HCT116 (cell line): ENCODE measurements at regions not wholly inside any gene's neighbourhood (a gene's known extent, or its start where the extent isn't known, plus 50 kb on each side); places are given as distances from the start of the nearest gene placed in this dataset.

Experiments
- ATAC-seq: fragments of 200-7000 bp; cut with Tn5 transposase; 2 replicates; pipeline ENCODE4 v1.9.1; 2020; ENCODE audit warnings: mild to moderate bottlenecking, moderate library complexity
- BruUV-seq: library from RNA; stranded (reverse); fragments of 400-500 nt; replicated peaks from 2 replicates; lab custom pipeline; 2021; lab: Mats Ljungman, UMichigan
- CTCF ChIA-PET: fragments of 300-600 bp; sonication (Branson Sonifier 250); formaldehyde crosslinking; loops from one replicate; lab custom pipeline; 2021; ENCODE audit warnings: antibody characterized with exemption; lab: Charles Lee
- POLR2A ChIA-PET: fragments of 300-600, 350-600 bp; sonication (Branson Sonifier 250); formaldehyde crosslinking; loops from one replicate; lab custom pipeline; 2021; ENCODE audit warnings: antibody characterized with exemption; lab: Charles Lee
- RAD21 ChIA-PET, 2 experiments: fragments of 300-600 bp; sonication (Branson Sonifier 250); formaldehyde crosslinking; loops; one replicate each; lab custom pipeline; 2023; ENCODE audit warnings: low total read pairs in 2 of 2; ENCODE audit not compliant: uncharacterized antibody in 2 of 2, unreplicated experiment in 2 of 2, low non-redundant PET in 1 of 2; lab: Charles Lee
- DNase-seq: peaks from one replicate; pipeline ENCODE4 v3.0.0-alpha.2; 2010; ENCODE audit warnings: low read depth, low spot score
- H2AFZ ChIP-seq: fragments of 200-600 bp; shearing (Covaris generic), sonication (generic); 2 replicates; pipeline ENCODE4 v1.6.1; 2017; ENCODE audit warnings: low read depth, mixed run types, mixed read lengths, antibody characterized with exemption, low read length; ENCODE audit not compliant: poor library complexity, severe bottlenecking
- H3K27ac ChIP-seq: 2 replicates; pipeline ENCODE4 v1.5.1; 2012; ENCODE audit warnings: low read depth, low read length
- H3K27me3 ChIP-seq: fragments of 200-600 bp; sonication (generic); 2 replicates; pipeline ENCODE4 v1.6.1; 2016; ENCODE audit warnings: mixed run types, low read length, mixed read lengths; ENCODE audit not compliant: insufficient read depth
- H3K36me3 ChIP-seq, 2 experiments: fragments of 200-500 bp in 1 of 2; fragments of 200-600 bp in 1 of 2; sonication (Bioruptor generic) in 1 of 2; sonication (generic) in 1 of 2; 2 replicates each; pipeline versions ENCODE4 v1.5.1 to v1.6.1; 2014 to 2016; ENCODE audit warnings: low read length in 2 of 2, inconsistent platforms in 1 of 2, mixed read lengths in 1 of 2, mixed run types in 1 of 2; ENCODE audit not compliant: insufficient read depth in 2 of 2, control insufficient read depth in 1 of 2
- H3K4me1 ChIP-seq, 2 experiments: fragments of 200-600 bp in 1 of 2; sonication (generic) in 1 of 2; 2 replicates each; pipeline versions ENCODE4 v1.5.1 to v1.6.1; 2012 to 2017; ENCODE audit warnings: low read length in 2 of 2, inconsistent platforms in 1 of 2, mild to moderate bottlenecking in 1 of 2, mixed read lengths in 1 of 2, mixed run types in 1 of 2, moderate library complexity in 1 of 2; ENCODE audit not compliant: insufficient read depth in 2 of 2, control insufficient read depth in 1 of 2
- H3K4me2 ChIP-seq: fragments of 200-600 bp; sonication (generic); 2 replicates; pipeline ENCODE4 v1.6.1; 2017; ENCODE audit warnings: mixed run types, low read length, mixed read lengths
- H3K4me3 ChIP-seq, 2 experiments: fragments of 200-600 bp in 1 of 2; sonication (generic) in 1 of 2; replicated peaks in 1 of 2; 2 replicates each; pipeline ENCODE4 v1.5.1; 2011 to 2016; ENCODE audit warnings: low read length in 2 of 2, control low read depth in 1 of 2, low read depth in 1 of 2, mild to moderate bottlenecking in 1 of 2, mixed read lengths in 1 of 2, mixed run types in 1 of 2
- H3K79me2 ChIP-seq: fragments of 200-600 bp; sonication (generic); 2 replicates; pipeline ENCODE4 v1.6.1; 2017; ENCODE audit warnings: mild to moderate bottlenecking, mixed run types, low read length, moderate library complexity, mixed read lengths; ENCODE audit not compliant: insufficient read depth
- H3K9ac ChIP-seq: fragments of 200-600 bp; sonication (generic); 2 replicates; pipeline ENCODE4 v1.6.1; 2016; ENCODE audit warnings: low read length, mixed read lengths
- H3K9me2 ChIP-seq: fragments of 200-600 bp; sonication (generic), shearing (Covaris generic); 2 replicates; pipeline ENCODE4 v1.6.1; 2017; ENCODE audit warnings: mixed run types, mild to moderate bottlenecking, moderate library complexity; ENCODE audit not compliant: insufficient read depth
- H3K9me3 ChIP-seq, 2 experiments: fragments of 200-500 bp in 1 of 2; fragments of 200-600 bp in 1 of 2; sonication (Bioruptor generic) in 1 of 2; sonication (generic) in 1 of 2; 2 replicates each; pipeline ENCODE4 v1.6.1; 2014 to 2017; ENCODE audit warnings: low read length in 2 of 2, mixed read lengths in 2 of 2, inconsistent platforms in 1 of 2, low read depth in 1 of 2, mild to moderate bottlenecking in 1 of 2, mixed run types in 1 of 2, moderate library complexity in 1 of 2; ENCODE audit not compliant: control insufficient read depth in 1 of 2, insufficient read depth in 1 of 2
- H4K20me1 ChIP-seq: fragments of 200-600 bp; sonication (generic), shearing (Covaris generic); 2 replicates; pipeline ENCODE4 v1.6.1; 2017; ENCODE audit warnings: mixed run types, mild to moderate bottlenecking, moderate library complexity; ENCODE audit not compliant: insufficient read depth
- CEBPB ChIP-seq: IDR thresholded peaks from 2 replicates; pipeline ENCODE4 v1.6.1; 2012; ENCODE audit warnings: low read depth
- EGR1 ChIP-seq: IDR thresholded peaks from 2 replicates; pipeline ENCODE4 v1.6.1; 2012; ENCODE audit warnings: low read depth
- REST ChIP-seq: IDR thresholded peaks from 2 replicates; pipeline ENCODE4 v1.6.1; 2012; ENCODE audit warnings: low read depth
- SIN3A ChIP-seq: IDR thresholded peaks from 2 replicates; pipeline ENCODE4 v1.6.1; 2012; ENCODE audit warnings: low read depth
- SP1 ChIP-seq: IDR thresholded peaks from 2 replicates; pipeline ENCODE4 v1.6.1; 2012; ENCODE audit warnings: low read depth
- TCF7L2 ChIP-seq: IDR thresholded peaks from 2 replicates; pipeline ENCODE4 v1.7.0; 2011; ENCODE audit warnings: borderline replicate concordance, inconsistent platforms; ENCODE audit not compliant: insufficient read depth, insufficient read length; ENCODE audit errors: extremely low read depth
- YY1 ChIP-seq: IDR thresholded peaks from 2 replicates; pipeline ENCODE4 v1.6.1; 2011; ENCODE audit warnings: low read length, low read depth, moderate library complexity, mild to moderate bottlenecking; ENCODE audit not compliant: insufficient replicate concordance; ENCODE audit errors: extremely low read depth
- ZNF274 ChIP-seq: fragments of 200-500 bp; sonication (Bioruptor generic); IDR thresholded peaks from 2 replicates; pipeline ENCODE4 v1.6.1; 2014; ENCODE audit warnings: mild to moderate bottlenecking, low read depth, low read length, inconsistent platforms
- intact Hi-C: fragments of 100-400 bp; cut with micrococcal nuclease; formaldehyde crosslinking; loops from 2 replicates; pipeline ENCODE4 v1.10.0; 2022
- TF ChIP-seq, protein P1 (sequence below): IDR thresholded peaks from 2 replicates; pipeline ENCODE4 v1.6.1; 2012
- TF ChIP-seq, protein P2 (sequence below), 3 experiments: fragments of 200-600 bp in 1 of 3; sonication (generic) in 1 of 3; IDR thresholded peaks in 2 of 3; conservative IDR thresholded peaks in 1 of 3; 2 replicates each; pipeline ENCODE4 v1.5.1; 2012 to 2017; ENCODE audit warnings: low read depth in 2 of 3, low read length in 2 of 3, antibody characterized with exemption in 1 of 3, borderline replicate concordance in 1 of 3, control low read depth in 1 of 3, mild to moderate bottlenecking in 1 of 3, mixed read lengths in 1 of 3, mixed run types in 1 of 3, moderate library complexity in 1 of 3; ENCODE audit not compliant: insufficient read depth in 1 of 3
- TF ChIP-seq, protein P3 (sequence below): IDR thresholded peaks from 2 replicates; pipeline ENCODE4 v1.6.1; 2012

DNA sequence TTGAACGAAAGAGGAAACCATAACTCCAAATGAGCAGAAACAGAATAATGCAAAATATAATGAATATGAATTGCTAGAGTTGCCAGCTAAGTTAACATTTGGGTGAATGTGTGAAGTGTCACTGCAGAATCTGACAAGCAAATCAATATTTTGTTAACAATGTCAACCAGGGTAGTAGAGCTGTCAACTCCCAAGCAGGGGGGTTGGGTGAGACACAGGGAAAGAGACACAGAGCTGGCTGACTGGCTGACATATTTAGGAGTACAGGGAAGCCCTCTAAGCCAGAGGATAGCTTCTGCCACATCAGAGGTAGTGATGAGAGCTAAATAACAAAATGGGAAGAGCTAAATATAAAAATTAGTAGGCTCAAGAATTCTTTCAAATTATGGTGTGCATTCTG, 393.1 kb upstream of the KCND2 start:
- H4K20me1 ChIP-seq = no peaks in the 10 kb centered on the region
- no peaks in the 10 kb centered on the region for H3K36me3 ChIP-seq
- H3K4me2 ChIP-seq = no peak overlapping the region
- H3K27ac ChIP-seq = no peak overlapping the region
- POLR2A ChIA-PET = no interaction called here
- TF ChIP-seq ZNF274 = no peak
- no peak for TF ChIP-seq YY1
- no peak for TF ChIP-seq SIN3A
- no peak for TF ChIP-seq TCF7L2
- no peak for TF ChIP-seq SP1
- TF ChIP-seq, protein P1, sequence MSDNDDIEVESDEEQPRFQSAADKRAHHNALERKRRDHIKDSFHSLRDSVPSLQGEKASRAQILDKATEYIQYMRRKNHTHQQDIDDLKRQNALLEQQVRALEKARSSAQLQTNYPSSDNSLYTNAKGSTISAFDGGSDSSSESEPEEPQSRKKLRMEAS = no peak
- no peak for TF ChIP-seq CEBPB
- TF ChIP-seq, protein P2, sequence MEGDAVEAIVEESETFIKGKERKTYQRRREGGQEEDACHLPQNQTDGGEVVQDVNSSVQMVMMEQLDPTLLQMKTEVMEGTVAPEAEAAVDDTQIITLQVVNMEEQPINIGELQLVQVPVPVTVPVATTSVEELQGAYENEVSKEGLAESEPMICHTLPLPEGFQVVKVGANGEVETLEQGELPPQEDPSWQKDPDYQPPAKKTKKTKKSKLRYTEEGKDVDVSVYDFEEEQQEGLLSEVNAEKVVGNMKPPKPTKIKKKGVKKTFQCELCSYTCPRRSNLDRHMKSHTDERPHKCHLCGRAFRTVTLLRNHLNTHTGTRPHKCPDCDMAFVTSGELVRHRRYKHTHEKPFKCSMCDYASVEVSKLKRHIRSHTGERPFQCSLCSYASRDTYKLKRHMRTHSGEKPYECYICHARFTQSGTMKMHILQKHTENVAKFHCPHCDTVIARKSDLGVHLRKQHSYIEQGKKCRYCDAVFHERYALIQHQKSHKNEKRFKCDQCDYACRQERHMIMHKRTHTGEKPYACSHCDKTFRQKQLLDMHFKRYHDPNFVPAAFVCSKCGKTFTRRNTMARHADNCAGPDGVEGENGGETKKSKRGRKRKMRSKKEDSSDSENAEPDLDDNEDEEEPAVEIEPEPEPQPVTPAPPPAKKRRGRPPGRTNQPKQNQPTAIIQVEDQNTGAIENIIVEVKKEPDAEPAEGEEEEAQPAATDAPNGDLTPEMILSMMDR (IDR thresholded peaks at IDR 0.05 in 2 of 3, conservative IDR thresholded peaks at IDR 0.05 in 1 of 3; ENCODE audit: borderline replicate concordance in 1 of 3, insufficient read depth in 1 of 3, low read depth in 2 of 3, low read length in 2 of 3) = no peak
- no peak for TF ChIP-seq EGR1
- TF ChIP-seq REST = no peak
- TF ChIP-seq, protein P3, sequence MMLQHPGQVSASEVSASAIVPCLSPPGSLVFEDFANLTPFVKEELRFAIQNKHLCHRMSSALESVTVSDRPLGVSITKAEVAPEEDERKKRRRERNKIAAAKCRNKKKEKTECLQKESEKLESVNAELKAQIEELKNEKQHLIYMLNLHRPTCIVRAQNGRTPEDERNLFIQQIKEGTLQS = no peak
- TF ChIP-seq, all 23 proteins: peak for 0
- no peaks in the 10 kb centered on the region for H3K79me2 ChIP-seq
- H3K27me3 ChIP-seq = no peaks in the 10 kb centered on the region
- H3K9me3 ChIP-seq = no peaks in the 10 kb centered on the region
- no TSS peak for BruUV-seq
- ChIA-PET CTCF (no interaction called here), RAD21 (no interaction called here)
- no peak overlapping the region for H2AFZ ChIP-seq
- DNase-seq (no peak), ATAC-seq (no peak)
- H3K9ac ChIP-seq = no peak overlapping the region
- intact Hi-C loops = no loop called here
- H3K4me1 ChIP-seq = no peaks in the 10 kb centered on the region
- H3K9me2 ChIP-seq = no peaks in the 10 kb centered on the region
- no peak overlapping the region for H3K4me3 ChIP-seq
